Activated T-cell treated with anti-CD3 and anti-CD28 coated beads, Interleukin-2, amount 50 U/mL, for 1 hour (primary cell): ENCODE measurements at regions not wholly inside any gene's neighbourhood (a gene's known extent, or its start where the extent isn't known, plus 50 kb on each side); places are given as distances from the start of the nearest gene placed in this dataset.

Source experiments
- DNase-seq: peaks from one replicate; pipeline ENCODE4 v3.0.0-alpha.2; 2020

DNA sequence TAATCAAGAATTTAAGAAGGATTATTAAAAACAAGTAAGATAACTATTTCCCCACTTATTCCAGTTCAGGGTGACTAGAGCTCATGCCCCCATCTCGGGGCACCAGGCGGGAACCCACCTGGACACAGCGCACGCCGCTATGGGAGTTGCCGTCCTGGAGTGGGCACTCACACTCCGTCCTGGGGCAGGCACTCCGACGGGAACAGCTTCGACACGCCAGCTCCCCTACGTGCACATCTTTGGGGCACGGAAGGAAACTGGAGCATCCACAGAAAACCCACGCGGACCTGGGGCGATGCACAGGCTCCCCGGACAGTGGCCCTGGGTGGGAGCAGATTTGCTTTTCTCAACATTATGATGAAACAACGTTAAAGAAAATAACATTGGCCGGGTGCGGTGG is 52.0 kb upstream of the GATA5 start:
- DNase-seq = no peak

DNA sequence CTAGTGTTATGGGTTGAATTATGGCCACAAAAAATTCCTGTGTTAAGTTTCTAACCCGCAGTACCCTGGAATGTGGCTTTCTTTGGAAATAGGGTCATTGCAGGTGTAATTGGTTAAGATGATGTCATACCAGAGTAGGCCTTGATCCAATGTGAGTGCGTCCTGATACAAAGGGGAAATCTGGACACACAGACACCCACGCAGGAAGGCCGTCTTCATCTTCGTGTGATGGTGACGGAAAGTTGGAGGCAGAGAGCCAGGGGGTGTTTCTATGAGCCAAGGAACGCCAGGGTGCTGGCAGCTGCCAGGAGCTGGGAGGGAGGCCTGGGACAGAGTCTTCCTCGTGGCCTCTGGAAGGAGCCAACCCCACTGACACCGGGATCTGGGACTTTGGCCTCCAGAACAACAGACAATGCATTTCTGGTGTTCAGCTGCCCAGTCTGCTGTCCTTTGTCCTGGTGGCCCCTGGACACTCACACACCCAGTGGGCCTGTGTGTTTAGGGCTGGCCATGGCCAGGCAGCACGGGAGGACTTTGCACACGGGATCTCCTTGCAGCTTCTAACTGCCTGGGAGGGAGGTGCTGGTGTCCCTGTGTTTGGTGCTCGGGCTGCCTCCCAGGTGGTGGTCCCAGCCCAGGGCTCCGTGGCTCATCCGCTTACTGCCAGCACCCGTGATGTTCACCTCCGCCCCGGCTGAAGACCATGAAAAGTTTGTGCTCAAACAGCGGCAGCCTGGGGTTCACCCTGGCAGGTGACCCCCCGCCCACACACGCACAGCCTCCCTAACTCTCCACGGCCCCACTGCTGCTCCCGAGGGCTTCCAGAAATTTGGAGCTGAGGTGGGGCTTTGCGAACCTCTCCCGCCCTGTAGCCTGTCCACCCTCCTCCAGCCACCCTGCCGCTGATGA is 53.4 kb upstream of the GATA5 start:
- DNase-seq = no peak

DNA sequence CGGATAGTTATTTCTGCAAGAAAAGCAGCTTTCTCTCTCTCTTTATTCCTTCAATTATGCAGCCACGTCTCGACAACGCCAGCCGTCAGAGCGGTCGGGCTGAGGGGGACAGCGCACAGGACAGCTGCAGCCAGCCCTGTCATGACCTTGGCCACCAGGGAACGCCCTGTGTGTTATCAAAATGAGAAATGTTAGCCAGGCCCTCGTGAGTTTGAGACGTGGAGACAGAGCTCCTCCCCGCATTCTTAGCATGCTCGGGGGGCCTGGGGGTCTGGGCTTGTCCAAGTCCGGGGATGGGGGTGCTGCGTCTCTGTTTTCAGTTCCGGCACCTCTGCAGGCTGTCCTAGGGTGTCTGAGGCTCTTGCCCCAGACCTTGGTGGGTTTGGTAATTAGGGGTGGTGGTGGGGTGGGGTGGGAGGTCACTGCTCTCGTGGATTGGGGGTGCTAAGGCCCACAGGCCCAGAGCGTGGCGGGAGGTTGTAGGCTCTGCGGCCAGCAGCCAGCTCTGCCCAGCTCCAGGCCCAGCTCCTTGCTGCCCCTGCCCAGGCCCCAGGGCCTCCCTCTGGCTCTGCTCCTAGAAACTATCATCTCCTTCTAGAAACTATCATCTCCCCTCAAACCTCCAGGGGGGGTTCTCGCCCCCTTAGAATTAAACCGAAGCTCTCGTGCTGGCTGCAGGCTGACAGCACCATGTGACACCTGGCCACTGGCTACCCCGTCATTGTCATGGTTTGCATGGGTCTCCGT is 54.3 kb upstream of the GATA5 start:
- no peak for DNase-seq

DNA sequence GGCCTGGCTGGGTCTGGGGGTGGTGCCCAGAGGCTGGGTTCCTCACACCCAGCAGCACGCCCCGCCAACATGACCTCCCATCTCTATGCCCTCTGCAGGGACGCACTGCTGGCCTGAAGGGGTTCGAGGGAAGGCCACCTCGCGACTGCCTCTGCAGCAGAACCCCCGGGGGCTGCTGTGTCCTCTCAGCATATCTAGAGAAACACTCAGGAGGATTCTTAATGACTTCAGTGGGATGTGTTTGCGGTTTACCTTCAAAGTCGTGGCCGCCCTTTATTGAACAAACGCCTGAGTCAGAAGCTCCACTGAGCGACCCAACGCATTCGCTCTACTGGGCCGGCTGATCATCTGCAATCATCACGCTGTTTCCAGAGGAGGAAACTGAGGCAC is 54.8 kb upstream of the GATA5 start:
- no peak for DNase-seq

DNA sequence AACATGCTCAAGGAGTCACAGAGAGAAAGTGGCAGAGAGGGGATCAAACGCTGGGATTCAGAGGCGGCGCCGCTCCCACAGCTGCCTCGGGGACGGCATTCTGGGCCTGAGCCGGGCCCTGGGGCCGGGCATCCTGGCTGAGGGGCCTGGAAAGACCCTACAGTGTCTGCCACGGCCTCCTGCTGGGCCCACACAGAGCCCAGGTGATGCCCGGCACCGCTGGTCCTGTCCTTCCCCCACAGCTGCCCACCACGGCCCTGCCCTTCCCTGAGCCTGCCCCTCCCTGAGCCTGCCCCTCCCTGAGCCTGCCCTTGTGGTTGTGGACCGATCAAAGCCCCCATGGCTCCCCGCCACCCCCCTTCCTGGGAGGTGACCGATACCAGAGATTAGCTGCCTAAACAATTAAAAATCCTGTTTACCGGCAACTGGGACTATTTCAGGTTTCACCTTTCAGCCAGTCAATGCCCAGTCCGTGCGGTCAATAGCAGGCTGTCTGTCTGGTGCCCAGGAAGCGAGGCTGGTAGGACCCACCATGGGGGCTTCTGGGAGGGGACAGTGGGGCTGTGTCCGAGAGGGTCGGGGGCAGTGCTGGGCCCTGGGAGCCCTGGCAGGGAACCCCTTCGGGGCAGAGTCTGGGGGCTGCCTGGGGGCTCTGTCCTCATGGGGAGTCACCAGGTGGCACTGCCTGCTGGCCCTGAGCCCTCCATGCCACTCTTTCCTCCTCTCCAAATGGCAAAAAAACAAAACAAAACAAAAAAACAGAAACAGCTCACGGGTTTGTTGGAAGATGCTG is 55.4 kb upstream of the GATA5 start:
- DNase-seq = no peak

DNA sequence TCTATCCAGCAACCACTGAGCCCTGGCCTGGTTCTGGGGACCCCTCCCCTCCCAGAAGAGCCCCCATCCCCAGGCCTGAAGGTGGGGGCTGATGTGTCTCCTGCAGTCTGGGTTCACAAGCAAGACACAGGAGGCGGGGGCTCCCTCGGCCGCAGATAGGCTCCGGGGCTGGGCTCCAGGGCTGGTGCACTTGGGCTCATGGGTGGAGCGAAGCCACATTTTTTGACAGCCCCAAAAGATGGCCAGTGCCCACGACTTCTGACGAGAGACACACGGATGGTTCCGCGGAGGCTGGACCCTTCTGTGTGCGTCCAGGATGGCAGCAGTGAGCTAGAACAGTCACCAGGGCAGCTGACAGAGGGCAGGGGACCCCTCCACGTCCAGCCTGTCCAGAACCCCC is 57.1 kb upstream of the GATA5 start:
- no peak for DNase-seq

DNA sequence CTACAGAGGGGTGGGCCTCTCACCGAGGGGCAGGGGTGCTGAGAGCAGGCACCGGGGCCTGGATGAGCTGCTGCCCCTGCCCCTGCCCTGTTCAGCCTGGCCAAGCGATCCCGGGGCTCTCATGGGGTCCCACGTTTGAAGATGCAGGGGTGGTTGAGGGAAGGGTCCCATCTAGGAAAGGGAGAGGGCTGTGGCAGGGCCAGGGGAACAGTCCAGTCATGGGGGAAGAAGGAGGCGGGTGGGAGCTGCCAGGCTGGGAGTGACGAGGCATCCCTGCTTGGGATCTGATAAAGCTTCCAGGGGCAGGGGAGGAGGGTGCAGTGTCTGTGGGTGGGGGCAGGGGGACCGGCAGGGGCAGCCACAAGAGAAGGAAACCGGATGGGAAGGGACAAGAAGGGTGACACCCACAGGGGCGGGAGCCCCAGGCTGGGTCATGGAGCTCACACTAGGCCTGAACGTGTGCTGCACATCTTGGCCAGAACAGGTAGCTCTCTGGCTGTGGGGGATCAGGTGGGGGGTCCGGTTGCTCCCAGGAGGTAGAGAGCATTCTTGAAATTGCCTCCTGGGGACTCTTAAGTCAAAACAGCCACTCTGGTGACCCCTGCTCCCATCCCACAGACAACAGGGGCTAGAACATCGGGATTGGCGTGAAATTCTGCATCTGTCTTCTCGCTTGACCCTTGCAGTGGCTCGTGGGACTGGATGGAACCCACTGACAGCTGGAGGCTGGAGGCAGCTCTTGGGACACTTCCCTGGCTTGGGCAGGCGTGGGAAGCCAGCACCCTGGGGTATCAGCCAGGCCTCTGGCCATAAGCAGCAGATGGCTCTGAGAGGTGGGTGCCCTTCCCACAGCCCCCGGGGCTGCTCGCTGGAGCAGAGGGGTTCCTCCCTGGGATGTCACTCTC is 58.0 kb upstream of the GATA5 start:
- no peak for DNase-seq

DNA sequence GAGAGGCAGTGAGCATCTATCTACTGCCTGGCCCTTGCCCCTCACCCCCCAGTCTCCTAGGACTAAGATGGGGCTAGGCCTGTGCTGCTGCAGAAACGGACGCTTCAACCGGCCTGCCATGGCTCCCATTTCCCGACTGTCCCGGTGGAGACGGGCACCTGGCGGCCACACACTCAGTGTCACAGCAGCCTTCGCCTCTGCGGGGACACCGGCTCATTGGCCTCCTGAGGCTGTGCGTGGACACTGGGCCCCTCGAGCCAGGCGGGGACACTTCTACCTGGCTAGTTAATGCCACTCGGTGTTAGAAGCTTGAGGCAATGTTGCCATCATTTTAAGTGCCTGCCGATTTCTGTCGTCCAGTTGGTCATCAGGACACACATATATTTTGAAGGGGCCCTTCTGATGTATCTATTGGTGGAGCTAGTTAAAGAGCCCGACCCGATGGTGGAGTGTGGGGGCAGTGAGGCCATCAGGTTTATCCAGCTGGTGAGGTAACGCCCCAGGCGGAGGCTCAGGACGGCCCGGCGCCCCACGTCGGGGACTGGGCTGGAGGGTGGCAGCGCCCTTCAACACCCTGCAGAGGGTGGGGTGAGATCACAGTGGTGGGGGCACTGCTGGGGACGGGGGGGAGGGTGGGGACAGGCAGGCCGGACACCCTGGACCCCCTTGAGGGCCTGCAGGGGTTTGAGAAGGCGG is 58.9 kb upstream of the GATA5 start:
- no peak for DNase-seq

DNA sequence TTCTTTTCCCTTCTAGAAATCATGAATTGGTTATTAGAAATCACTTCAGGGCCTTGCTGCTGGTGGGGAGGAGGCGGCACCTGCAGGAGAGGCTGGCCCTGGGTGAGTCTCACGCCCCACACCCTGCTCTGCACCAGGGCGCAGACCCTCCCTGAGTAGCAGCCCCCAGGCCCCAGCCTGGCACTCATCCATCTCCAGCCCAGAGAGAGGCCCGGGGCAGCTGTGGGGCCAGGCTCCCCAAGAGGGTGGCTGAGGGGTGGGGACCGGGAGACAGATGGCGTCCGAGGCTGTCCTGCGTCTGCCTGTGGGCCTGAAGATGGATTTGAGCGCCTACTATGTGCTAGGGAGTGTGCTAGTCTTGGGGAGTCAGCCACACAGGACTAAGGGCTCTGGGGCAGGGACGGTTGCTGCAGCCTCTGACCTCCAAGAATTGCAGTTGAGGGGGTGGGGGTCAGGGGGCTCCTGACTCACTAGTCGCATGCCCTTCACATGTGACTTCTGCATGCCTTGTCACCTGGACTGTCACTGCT is 59.6 kb upstream of the GATA5 start:
- DNase-seq = no peak

DNA sequence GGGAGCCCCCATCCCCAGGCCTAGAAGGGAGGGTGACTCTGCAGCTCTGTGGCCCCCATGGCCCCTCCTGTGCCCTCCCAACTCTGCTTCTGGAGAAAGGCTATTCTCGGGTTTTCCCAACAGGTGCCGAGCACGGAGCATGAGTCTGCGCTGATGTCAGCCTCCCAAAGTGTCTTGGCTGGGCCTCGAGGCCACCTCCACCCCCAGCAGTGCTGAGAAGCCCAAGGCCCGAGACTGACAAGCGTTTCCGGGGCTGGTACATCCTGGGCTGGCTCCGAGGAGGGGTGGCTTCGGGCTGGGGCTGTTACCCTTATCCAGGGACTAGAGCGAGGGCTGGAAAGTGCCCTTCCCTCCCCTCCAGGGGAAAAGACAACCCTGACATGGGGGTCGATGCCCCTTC is 60.2 kb upstream of the GATA5 start:
- no peak for DNase-seq

DNA sequence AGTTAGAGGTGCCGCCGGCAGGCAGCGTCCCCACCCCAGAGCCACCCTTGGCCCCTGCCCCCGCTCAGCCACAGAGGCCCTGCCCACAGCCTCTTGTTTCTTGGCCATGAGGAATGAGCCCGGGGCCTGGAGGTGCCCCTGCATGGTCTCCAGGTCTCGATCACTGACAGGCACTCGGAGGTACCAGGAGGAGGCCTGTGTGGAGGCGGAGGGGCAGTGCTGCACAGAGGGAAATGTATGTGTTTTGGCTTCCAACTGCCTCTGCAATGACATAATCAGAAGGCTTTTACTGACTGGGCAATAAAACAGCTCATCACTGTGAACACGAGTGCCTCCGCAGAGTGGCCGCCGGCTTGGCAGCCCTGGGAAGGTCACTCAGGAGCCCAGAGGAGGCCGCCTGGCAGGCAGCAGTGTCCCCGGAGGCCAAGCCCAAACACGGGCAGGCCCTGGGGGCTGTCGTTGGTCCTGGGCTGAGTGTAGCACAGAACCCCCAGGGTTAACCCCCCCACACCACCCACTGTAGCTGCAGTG is 61.1 kb upstream of the GATA5 start:
- DNase-seq = no peak

DNA sequence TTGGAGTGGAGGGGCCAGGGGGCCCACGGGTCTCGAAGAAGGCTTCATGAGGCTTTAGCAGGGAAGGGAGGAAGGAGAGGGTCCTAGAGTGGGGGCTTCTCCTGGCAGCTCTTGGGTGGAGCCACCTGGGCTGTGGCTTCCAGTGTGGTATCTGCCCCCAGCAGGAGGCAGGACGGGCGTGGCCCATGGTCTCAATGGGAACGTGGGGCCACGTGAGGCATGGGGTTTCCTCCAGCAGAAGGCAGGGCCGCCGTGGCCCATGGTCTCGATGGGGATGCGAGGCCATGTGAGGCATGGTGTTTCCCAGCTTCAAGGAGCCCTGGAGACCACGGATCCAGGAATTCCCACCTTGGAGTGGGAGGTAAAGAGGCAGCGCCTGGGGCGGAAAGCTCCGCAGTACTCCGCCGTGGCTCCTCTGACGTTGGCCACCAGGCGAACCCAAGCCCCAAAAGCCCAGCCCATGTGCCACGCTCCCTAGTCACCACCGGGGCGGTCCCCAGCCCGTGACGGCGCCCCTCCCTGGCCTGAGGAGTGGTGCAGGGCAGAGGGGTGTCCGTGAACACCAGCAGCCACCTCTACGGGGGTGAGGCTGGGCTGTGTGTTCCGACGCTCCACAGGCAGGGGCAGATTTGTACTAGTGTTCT is 62.0 kb upstream of the GATA5 start:
- no peak for DNase-seq

DNA sequence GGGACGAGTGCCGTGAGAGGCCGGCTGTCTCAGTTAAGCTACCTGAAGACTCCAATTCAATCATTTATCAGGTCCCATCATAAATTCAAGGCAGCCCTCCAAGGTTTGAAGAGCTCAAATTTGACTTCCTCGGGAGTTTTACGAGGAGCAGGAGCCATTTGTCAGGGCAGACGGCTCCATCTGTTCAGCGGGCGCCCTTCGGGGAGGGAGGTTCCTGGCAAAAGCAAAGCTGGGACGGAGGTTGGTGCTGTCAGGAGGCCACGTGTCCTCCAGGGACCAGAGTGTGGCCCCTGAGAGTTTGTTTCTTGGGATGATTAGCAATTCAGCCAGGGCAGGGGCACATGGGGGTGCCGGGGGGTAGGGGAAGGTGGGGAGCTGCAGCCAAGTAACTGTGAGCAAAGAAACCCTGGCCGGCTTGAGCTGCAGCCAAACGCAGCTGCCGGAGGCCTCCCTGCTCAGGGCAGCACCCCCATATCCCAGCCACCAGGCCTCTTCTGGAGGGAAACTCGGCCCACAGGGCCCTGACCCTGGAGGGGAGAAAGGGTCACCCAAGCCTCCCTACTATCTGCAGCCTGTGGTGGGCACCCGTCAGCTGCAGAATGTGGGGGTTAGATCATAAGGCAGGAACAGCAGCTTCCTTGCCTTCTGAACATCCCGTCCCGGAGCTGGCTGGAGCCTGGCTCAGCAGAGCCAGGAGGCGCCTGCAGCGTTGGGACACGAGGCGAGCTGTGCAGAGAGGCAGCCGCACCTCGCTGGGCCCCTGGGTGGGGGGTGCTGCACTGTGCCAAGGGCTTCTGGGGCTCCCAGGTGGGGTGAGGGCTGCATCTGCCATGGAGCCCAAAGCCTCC is 63.6 kb upstream of the GATA5 start:
- DNase-seq = no peak

DNA sequence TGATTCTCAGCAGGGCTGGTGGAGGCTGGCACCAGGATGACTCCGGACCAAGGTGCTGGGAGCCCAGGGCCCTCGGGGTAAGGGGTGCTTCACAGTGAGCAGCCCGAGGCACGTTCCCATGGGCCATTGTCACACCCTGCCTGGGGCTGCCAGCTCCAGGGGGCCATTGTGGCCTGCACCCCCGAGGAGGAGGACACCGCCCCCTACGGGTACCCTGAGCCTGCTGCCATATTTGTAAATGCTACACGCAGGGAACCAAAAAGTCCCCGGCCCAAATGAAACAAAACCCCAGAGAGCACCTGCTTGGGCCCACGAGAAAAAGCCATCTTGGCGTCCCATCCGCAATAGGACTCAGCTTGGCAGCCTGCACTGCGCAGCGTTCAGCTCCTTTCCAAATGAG is 64.7 kb upstream of the GATA5 start:
- DNase-seq = no peak

DNA sequence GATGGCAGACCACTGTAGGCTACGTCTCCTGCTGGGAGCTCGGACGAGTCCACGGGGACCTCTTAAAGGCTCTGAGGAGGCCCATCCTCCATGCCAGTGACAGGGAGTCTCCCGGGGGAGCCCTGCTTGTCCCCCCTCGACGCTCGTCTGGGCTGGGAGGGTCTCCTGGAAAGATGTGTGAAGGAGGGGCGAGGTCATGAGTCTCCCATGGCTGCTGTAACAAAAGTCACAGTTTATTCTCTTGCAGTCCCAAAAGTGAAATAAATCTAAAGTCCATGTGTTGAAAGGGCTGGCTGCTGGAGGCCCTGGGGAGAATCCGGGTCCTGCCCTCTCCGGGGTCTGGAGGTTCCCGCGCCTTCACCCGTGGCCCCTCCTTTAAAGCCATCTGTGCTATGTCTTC is 67.1 kb upstream of the GATA5 start:
- DNase-seq = no peak

DNA sequence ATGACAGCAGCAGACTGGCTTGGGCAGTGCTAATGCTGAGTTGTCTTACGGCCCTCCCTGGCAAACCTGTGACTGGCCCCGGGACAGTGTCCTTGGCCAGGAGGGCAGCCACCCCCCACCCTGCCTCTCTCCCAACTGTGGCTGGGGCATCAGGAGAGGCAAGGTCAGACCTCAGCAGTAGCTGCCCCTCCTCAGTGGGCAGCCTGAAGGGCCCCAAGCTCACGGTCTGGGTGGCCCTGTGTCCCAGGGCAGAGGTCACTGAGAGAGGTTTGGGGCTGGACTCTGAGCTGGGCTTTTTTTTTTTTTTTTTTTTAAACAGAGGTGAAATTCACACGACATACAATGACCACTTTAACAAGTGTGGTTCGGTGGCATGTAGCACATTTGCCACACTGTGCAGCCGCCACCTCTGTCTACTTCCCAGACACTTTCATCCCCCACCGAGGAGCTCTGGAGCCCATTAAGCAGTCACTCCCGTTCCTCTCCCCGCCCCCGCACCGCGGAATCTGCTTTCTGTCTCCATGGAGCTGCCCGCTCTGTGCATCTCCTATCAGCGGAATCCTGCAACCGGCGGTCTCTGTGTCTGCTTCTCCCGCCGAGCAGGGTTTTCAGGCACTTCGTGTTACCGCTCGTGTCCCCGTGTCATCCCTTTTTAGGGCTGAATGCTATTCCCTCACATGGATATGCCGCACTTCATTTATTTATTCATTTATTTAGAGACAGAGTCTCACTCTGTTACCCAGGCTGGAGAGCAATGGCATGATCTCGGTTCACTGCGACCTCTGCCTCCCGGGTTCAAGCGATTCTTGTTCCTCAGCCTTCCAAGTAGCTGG is 67.9 kb upstream of the GATA5 start:
- DNase-seq = no peak

DNA sequence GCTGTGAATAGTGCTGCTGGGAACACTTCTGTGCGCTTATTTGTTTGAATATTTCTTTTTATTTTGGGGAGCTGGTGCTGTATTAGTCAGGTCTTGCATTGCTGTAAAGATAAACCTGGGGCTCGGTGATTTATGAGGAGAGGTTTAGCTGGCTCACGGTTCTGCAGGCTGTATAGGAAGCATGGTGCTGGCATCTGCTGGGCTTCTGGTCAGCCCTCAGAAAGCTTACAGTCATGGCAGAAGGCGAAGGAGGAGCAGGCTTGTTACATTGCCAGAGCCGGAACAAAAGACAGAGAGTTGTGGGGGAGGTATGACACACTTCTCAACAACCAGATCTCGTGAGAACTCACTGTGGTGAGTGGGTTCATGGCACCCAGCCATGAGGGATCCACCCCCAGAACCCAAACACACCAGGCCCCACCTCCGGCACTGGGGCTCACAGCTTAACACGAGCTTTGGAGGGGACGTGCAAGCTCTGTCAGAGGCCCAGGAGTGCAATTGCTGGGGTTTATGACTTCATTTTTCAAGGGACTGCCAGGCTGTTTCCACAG is 68.8 kb upstream of the GATA5 start:
- no peak for DNase-seq

DNA sequence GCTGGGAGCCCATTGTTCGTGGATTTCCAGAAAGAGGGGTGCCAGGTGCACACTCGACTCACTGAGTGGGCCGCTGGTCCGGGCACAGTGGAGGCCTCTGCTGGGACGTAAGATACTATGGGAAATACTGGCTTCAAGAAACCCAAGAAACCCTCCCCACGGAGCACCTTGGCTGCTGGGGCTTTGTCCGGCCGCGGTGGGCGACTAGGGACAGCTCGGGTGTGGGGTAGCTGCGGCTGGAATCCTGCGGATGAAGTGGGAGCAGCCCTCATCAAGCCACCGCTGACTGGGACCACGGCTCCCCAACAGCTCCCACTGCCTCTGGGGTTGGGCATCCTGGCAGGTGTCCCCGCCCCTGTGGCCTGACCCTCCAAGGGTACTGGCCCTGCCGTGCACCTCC is 69.5 kb upstream of the GATA5 start:
- DNase-seq = no peak
